ENCODE measurements at regions not wholly inside any gene's neighbourhood (a gene's known extent, or its start where the extent isn't known, plus 50 kb on each side); places are given as distances from the start of the nearest gene placed in this dataset.

DNA sequence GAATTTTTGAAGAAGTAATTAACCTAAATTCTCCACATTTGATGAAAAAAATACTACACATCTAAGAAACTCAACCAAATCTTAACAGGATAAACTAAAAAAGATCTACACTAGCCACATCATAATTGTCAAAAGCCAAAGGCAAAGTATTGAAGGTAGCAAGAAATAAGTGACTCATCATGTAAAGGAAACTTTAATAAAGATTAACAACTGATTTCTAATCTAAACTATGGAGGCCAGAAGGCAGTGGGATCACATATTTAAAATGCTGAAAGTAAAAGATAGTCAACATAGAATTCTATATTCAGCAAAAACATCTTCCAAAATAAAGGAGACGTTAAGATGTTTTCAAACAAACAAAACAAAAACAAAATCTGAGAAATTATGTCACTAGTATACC lies 2002.9 kb downstream of the MAT2B start:
- DNase-seq, result no peak

- DNase-seq, result no peak
Measured at GRCh38 chr5:165508861-165509260, 2003.4 kb downstream of the MAT2B start.

GRCh38 chr5:165521816-165522610 lies 2016.6 kb downstream of the MAT2B start:
- DNase-seq, result no peak

GRCh38 chr5:165525271-165525670 lies 2019.9 kb downstream of the MAT2B start:
- DNase-seq, result no peak

DNA sequence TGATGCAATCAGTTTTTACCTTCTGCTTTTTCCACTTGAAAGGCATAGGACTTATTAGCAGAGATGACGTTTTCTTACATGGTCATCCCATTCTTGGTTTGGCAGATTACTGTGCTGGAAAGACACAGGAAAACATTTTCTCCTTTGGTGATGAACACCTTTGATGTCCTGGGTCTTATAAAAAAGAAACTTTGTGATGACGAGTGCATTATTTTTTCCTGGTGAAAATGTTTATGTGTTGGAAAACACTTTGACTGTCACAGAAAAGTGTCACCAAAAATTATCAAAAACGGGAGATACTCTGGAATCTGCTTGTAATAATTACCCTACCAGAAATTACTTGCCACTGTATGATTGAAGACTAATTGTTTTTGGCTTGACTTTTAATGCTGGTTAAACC lies 2020.9 kb downstream of the MAT2B start:
- no peak for DNase-seq

DNA sequence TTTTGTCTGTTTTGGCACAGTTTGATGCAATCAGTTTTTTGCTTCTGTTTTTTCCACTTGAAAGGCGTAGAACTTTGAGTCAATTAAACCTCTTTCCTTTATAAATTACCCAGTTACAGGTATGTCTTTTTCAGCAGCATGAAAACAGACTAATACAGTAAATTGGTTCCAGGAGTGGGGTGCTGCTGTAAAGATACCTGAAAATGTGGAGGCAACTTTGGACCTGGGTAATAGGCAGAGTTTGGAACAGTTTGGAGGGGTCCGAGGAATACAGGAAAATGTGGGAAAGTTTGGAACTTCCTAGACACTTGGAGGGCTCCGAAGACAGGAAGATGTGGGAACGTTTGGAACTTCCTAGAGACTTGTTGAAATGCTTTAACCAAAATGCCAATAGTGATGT lies 2022.2 kb downstream of the MAT2B start:
- DNase-seq, result no peak

DNA sequence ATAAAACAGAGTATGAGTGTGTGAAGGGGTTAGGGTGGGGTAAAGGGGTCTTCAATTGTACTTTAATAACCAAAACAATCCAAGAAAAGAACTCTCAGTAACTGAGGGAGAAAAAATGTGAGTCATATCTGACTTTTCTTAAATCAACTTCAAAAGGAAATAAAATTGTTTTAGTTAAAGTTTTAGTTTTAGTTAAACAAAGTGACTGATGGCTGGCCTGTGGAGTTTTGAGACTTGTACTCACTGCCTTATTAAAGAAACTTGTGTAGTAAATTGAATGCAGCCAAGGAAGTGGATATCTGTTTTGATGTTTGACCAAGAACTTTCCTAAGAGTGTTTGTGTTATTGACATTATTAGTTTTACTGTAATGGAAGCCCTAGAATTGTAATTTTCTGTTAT lies 2032.6 kb downstream of the MAT2B start:
- DNase-seq, result no peak

DNA sequence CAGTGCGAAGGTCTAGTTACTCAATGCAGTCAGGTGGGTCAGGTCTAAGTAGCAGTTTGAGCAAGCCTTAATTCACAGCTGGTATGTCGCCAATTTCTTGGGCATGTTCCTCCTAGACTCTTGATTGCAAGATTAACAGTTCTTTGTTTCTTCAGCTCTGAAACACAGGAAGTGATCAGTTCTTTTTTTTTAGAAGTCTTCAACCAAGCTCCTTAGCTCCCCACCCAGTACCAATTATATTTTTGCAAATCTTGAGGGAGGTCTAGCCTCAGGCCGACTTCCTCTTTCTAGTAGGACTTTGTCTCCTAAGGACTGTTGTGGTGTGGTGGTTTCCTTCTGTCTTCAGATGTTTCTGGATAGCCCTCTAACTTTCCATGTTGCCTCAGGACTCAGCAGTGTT lies 2054.2 kb downstream of the MAT2B start:
- DNase-seq, result no peak

GRCh38 chr5:165560648-165561047 lies 2055.2 kb downstream of the MAT2B start:
- DNase-seq, result no peak

DNA sequence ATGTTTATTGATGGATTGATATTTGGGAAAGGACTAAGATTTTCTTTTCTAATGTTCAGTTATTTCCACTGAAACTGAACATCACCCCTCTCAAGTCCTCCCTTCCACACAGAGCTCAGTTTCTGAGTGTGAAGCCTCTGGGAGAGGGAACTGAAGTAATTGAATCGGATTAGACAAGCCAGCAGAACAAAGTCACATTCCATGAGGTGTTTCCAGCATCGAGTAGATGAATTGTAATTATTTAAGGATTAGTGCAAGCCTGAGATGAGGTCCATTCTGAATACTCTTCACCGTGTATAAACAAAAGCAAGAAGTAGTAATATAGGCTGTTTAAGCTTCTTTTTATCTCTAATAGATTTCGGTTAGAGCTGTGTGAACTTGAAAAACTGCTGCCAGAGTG lies 2060.5 kb downstream of the MAT2B start:
- no peak for DNase-seq

GRCh38 chr5:165569551-165569950 lies 2064.1 kb downstream of the MAT2B start:
- DNase-seq, result no peak

DNA sequence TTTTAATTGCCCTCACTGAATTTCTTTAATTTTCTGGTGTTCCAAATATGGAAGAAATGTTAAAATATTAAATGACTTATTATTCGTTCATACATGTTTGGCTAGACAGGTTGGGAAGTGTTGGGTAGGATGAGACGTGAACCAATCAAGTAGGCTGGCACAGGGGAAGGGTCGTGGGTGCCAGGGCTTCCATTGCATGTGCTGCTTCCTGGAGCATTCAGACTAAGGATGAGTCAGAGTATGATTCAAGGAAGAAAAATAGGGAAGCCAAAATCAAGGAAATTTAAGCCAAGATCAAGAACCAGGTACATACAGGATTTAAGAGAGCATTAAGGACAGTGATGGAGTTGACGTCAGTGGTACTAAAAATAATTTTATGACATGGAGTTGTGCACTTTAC lies 2068.0 kb downstream of the MAT2B start:
- DNase-seq, result no peak

DNA sequence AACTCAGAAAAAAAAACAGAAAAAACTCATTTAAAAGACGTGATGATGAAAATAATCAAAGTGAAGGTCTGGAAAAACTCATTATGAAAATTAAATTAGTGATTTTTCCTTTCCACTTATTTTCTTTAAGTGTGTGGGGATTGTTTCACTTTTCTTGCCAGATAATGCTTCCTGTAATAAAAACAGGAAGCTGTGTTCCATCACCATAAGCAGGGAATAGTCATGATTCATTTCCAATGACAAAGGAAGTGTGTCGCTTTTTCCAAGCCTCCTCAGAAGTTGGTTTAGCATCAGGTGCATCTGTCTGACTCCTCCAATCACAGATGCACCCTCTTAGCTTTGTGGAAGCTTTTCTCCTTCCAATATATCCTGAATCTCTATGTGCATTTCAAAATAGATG lies 2068.7 kb downstream of the MAT2B start:
- DNase-seq, result no peak

DNA sequence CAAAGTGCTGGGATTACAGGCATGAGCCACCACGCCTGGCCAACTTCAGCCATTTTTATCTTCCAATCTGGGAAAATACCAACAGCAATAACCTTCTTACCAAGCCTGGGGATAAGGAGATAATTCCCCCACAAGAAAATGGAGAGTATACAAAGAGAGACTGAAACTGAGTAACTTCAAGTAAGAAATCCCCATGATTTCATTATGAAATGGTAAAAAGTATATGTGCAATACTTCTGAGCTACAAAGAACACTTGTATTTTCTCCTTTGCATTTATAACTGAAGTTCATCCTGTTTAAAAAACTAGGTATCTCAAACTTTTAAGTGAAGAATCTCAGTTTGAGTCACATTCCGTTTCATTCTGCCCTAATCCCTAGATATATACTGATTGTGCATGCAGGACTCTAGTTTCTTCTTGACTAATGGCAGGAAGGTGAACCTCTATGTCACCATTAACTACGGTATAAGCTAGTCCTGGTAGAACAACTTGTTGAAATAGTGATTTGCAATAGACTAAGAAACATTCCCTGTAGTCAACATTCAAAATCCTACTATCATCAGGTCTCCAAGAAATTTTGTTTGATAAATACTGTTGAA lies 2071.4 kb downstream of the MAT2B start:
- no peak for DNase-seq

GRCh38 chr5:165579911-165580310 lies 2074.5 kb downstream of the MAT2B start:
- no peak for DNase-seq

- DNase-seq, result no peak
Measured at GRCh38 chr5:165594693-165595092, 2089.3 kb downstream of the MAT2B start.

DNA sequence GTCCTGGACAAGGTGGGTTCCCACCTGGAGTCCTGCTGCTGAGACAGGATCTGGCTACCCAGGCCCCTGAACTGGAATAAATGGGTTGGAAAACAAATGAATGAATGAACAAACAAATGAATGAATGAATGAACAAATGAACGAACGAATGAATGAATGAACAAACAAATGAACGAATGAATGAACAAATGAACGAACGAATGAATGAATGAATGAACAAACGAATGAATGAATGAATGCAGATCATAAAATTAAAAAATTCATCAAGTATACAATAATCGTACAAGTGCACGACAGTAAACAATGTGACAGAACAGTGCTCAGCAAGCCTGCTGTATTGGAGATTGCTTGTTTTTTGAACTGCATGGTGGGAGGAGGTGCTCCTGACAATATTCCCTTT lies 2097.1 kb downstream of the MAT2B start:
- DNase-seq, result no peak

- no peak for DNase-seq
Measured at GRCh38 chr5:165607026-165607425, 2101.6 kb downstream of the MAT2B start.

DNA sequence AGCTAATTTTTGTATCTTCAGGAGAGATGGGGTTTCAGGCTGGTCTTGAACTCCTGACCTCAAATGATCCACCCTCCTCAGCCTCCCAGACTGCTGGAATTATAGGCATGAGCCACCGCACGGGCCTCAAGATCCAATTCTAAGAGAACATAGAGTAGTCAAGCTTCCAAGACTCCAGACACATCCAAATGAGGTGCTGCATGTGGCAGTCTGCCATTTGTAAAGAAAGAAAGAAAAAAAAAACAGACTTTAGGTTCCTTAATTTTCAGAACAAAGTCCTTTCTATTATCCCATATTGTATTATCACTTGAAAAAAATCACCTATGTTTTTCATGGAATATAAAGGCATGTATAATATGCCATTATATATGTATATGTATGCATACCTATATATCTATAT lies 2104.5 kb downstream of the MAT2B start:
- no peak for DNase-seq

DNA sequence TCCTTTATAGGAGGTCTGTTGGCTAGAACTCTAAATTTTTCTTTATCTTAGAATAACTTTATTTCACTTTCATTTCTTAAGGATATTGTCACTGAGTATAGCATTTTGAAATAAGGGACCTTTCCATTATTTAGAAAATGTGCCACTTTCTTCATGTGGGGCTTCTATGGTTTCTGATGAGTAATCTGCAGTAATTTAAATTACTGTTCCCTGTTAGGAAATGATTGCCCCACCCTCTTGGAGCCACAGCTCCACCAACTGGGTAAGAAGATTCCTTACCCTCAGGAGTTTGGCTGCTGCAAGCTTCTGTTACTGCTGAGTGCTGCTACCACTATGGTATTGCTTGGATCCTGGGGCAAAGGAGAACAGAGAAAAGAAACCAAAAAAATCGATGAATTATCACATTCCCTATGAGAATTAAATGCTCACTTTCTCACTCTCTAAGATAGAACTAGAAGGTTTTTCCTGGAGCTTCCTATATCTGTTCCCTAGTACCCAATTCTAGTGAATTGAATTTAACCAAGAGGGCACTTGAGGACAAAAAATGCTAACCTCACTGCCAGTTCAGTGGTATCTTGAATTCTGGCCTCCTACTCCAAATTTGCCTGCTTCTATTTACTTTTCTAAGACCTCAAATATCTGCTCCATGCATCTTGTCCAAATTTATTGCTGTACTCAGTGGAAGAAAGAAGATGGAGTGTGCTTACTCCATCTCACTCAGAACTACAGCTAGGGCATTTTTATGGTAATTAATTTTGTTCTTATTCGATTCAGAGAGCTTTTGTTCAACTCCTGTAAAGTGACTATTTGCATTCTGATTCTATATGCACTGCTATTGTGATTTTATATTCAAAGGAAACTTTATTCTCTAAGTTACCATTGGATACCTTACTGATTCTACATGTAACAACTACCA lies 2111.3 kb downstream of the MAT2B start:
- no peak for DNase-seq

DNA sequence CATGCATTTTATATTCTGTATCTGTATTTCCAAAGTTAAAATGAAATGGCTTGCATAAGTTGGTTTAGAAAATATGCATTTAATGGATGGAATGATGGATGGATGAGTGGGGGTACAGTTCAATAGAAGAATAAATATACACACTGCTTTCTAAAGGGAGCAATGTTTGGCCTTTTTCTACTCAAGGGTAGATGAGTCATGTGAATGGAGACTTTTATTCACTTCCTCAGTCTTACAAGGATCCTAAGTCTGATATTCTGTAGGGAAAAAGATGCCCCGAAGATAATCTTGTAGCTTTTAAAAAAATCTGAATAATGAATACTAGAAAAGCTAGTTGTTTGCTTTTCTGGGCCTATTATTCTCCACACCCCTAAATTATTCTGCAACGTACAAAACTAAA lies 2112.1 kb downstream of the MAT2B start:
- no peak for DNase-seq

DNA sequence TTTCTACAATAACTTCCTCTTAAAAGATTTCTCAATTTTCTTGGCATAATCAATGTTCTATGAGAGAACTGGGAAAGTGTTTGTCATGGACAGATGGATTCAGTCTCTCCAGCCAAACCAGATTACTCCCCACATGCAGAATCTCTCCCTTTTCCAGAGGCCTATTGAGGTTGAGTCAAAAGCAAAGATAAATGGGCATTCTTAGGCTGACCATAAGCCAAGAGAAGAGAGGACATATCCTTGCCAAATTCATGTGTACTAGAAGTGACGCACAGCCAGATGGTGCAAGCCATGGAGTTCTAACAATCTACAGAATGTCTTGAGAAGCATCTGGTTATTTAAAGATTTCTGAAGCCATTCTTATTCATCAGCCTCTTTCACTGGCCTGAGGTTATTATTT lies 2115.0 kb downstream of the MAT2B start:
- no peak for DNase-seq

- DNase-seq, result no peak
Measured at GRCh38 chr5:165622864-165623536, 2117.6 kb downstream of the MAT2B start.
